Adrenal gland (tissue), 9 donors: ENCODE measurements at regions not wholly inside any gene's neighbourhood (a gene's known extent, or its start where the extent isn't known, plus 50 kb on each side); places are given as distances from the start of the nearest gene placed in this dataset.

ENCODE experiments used
- DNase-seq, 7 donors: peaks; one replicate each; pipeline ENCODE4 v3.0.0-alpha.2; 2019 to 2020
- H3K27ac ChIP-seq, 5 donors: fragments of 200-600 bp; sonication (generic) in 4 of 5; 1 replicate in 3 of 5; 2 replicates in 2 of 5; pipeline versions ENCODE4 v1.5.1 to v1.8.0; 2016 to 2020; ENCODE audit warnings: mild to moderate bottlenecking in 1 of 5
- H3K27me3 ChIP-seq: fragments of 200-600 bp; 2 replicates; pipeline ENCODE4 v1.8.0; 2021
- H3K36me3 ChIP-seq, 2 donors: fragments of 200-600 bp; replicated peaks in 1 of 2; 1 replicate in 1 of 2; 2 replicates in 1 of 2; pipeline versions ENCODE4 v1.5.1 to v1.8.0; 2018 to 2022
- H3K4me1 ChIP-seq, 2 donors: fragments of 200-600 bp; replicated peaks in 1 of 2; 1 replicate in 1 of 2; 2 replicates in 1 of 2; pipeline versions ENCODE4 v1.5.1 to v1.8.0; 2018 to 2021
- H3K4me3 ChIP-seq, 4 donors: fragments of 200-600 bp; sonication (generic) in 3 of 4; one replicate each; pipeline ENCODE4 v1.5.1; 2016 to 2018
- H3K9me3 ChIP-seq, 3 donors: fragments of 200-600 bp; sonication (generic) in 1 of 3; replicated peaks in 1 of 3; 1 replicate in 2 of 3; 2 replicates in 1 of 3; pipeline versions ENCODE4 v1.5.1 to v1.8.0; 2016 to 2021
- POLR2A ChIP-seq, 2 donors: fragments of 450-650 bp; IDR thresholded peaks; one replicate each; pipeline ENCODE4 v1.6.1; 2017; ENCODE audit warnings: antibody characterized with exemption in 2 of 2, mild to moderate bottlenecking in 2 of 2, moderate library complexity in 1 of 2
- WGBS, 4 donors: extraction: QIAGEN DNeasy Blood & Tissue Kit in 2 of 4; methylation state at CpG; one replicate each; pipeline versions ENCODE4 v1.1.5 to v1.1.7; 2013 to 2017; 5-methylcytosine and 5-hydroxymethylcytosine counted together
- intact Hi-C, 2 donors: fragments of 100-400 bp; cut with DNase I; formaldehyde crosslinking; loops; one replicate each; pipeline versions ENCODE4 v1.14.1 to v1.15.0; 2022 to 2023
- TF ChIP-seq, protein P1 (sequence below), 6 experiments: fragments of 450-650 bp in 4 of 6; fragments of 200-600 bp in 2 of 6; sonication (generic) in 1 of 6; IDR thresholded peaks; 1 replicate in 5 of 6; 2 replicates in 1 of 6; pipeline versions ENCODE4 v1.5.1 to v1.8.0; 2016 to 2021; ENCODE audit warnings: antibody characterized with exemption in 6 of 6, mild to moderate bottlenecking in 2 of 6, moderate library complexity in 1 of 6
- donor health status: healthy with polysubstance abuse.
- donor health status: Bipolar disorder and iron deficiency.
- donor health status: DM: yes; HTN: yes; CAD: no.
- donor health status: DM: no; HTN: no; CAD: no.
- donor health status: DM: no; HTN: no; CAD: no.

DNA sequence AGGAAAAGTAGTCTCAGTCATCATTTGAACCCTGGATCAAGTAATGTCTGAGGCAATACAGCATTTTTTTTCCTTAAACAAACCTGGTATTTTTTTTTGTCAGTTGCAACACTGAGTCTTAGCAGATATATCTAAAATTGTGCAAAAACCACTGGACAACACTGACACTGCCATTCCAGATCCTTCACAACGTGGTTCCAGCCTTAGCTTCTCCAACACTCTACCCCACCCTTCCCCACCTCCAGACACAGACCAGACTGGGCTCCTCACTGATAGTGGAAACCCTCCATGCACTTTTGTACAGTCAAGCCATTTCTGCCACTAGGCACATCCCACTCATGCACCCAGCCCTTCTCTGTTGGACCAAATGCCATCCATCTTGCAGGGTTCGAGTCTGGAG lies 199.6 kb upstream of the CTNNB1 start:
- no peak for DNase-seq
- Histone ChIP-seq H3K4me1 (no peaks in the 10 kb centered on the region), H3K27me3 (no peaks in the 10 kb centered on the region), H3K9me3 (no peaks in the 10 kb centered on the region), H3K4me3 (no peak overlapping the region), H3K36me3 (no peaks in the 10 kb centered on the region), H3K27ac (no peak overlapping the region)
- WGBS, 4 donors, result 76 to 85% (median 82%) methylated on average over 2 of the region's 2 CpGs
- no peak for TF ChIP-seq POLR2A (IDR thresholded peaks at IDR 0.05)
- TF ChIP-seq, protein P1, sequence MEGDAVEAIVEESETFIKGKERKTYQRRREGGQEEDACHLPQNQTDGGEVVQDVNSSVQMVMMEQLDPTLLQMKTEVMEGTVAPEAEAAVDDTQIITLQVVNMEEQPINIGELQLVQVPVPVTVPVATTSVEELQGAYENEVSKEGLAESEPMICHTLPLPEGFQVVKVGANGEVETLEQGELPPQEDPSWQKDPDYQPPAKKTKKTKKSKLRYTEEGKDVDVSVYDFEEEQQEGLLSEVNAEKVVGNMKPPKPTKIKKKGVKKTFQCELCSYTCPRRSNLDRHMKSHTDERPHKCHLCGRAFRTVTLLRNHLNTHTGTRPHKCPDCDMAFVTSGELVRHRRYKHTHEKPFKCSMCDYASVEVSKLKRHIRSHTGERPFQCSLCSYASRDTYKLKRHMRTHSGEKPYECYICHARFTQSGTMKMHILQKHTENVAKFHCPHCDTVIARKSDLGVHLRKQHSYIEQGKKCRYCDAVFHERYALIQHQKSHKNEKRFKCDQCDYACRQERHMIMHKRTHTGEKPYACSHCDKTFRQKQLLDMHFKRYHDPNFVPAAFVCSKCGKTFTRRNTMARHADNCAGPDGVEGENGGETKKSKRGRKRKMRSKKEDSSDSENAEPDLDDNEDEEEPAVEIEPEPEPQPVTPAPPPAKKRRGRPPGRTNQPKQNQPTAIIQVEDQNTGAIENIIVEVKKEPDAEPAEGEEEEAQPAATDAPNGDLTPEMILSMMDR (IDR thresholded peaks at IDR 0.05), result no peak
- intact Hi-C loops, result no loop called here

DNA sequence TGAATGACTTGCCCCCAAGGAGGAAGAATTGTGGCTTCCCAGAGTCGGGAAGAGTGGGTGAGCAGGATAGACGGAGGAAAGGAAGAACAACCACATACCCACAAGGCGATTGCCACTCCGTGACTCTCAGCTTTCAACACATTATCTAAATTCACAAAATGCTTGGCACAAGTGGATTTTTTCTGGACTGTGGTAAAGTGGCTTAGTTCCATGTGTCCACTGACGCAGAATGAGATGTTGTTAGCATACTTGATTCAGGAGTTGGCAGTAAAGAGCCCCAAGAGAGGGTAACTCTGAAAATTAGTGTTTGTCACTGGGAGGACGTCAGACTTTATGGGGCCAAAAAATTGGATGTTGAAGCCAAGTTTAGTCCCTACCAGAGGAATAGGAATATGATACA lies 198.8 kb upstream of the CTNNB1 start:
- WGBS, 4 donors, result 70 to 80% (median 75%) methylated on average over 6 of the region's 6 CpGs
- no peak for TF ChIP-seq POLR2A (IDR thresholded peaks at IDR 0.05)
- TF ChIP-seq, protein P1 (IDR thresholded peaks at IDR 0.05), result no peak
- no peak for DNase-seq
- Histone ChIP-seq H3K27ac (no peak overlapping the region), H3K27me3 (no peaks in the 10 kb centered on the region), H3K9me3 (no peaks in the 10 kb centered on the region), H3K36me3 (no peaks in the 10 kb centered on the region), H3K4me1 (no peaks in the 10 kb centered on the region), H3K4me3 (no peak overlapping the region)
- intact Hi-C loops, result no loop called here

DNA sequence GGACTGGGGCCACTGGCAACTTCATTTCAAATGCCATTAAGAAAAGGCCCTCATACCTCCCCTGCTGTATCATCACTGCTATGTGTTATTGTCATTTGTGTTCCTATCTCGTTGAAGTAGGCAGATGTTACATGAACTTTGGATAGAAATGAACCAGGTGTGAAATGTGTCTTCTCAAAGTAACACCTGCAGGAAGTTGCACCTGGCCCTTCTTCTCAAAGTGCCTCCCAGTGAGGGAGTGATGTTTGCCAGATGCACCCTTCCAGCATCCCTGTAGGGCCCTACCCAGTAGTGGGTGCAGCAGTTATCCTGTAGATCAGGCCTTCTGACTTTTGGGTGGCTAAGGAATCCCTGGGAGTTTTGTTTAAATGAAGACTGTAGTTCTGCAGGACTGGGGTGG lies 197.7 kb upstream of the CTNNB1 start:
- Histone ChIP-seq H3K4me3 (no peak overlapping the region), H3K27me3 (no peaks in the 10 kb centered on the region), H3K36me3 (no peaks in the 10 kb centered on the region), H3K9me3 (peaks cover 0 to 1% (median 0%) of the 10 kb centered on the region in 3 donors), H3K27ac (no peak overlapping the region), H3K4me1 (no peaks in the 10 kb centered on the region)
- WGBS, 4 donors, result 78 to 90% (median 85%) methylated on average over 1 of the region's 1 CpG
- TF ChIP-seq, protein P1 (IDR thresholded peaks at IDR 0.05), result no peak
- TF ChIP-seq POLR2A (IDR thresholded peaks at IDR 0.05), result no peak
- intact Hi-C loops, result no loop called here
- no peak for DNase-seq

DNA sequence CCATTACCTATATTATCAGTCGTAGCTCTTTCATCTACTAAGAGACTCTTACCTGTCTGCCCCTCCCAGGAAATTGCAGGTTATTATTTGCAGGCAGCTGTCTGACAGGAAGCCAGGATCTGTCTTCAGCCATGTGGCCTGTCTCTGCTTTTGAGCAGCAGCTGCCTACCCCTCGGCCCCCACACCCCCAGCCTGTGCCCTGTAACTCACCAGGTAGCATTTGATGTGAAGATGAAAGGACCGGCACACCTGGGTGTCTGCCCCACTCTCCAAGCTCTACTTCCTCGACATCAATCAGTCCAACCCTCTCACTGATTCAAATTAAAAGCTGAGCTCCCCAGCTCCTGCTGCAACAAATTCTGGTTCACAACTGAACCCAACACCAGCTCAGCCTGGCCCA lies 197.2 kb upstream of the CTNNB1 start:
- intact Hi-C loops, result no loop called here
- no peak for DNase-seq
- Histone ChIP-seq H3K4me1 (no peaks in the 10 kb centered on the region), H3K27me3 (no peaks in the 10 kb centered on the region), H3K9me3 (peaks cover 0 to 4% (median 0%) of the 10 kb centered on the region in 3 donors), H3K27ac (no peak overlapping the region), H3K4me3 (no peak overlapping the region), H3K36me3 (no peaks in the 10 kb centered on the region)
- TF ChIP-seq, protein P1 (IDR thresholded peaks at IDR 0.05), result no peak
- no peak for TF ChIP-seq POLR2A (IDR thresholded peaks at IDR 0.05)
- 75 to 84% (median 79%) methylated on average over 3 to 4 of the region's 4 CpGs for WGBS, 4 donors
